GM18909 (cell line): ENCODE measurements at regions not wholly inside any gene's neighbourhood (a gene's known extent, or its start where the extent isn't known, plus 50 kb on each side); places are given as distances from the start of the nearest gene placed in this dataset.
"Not testable (repeated sequence)": the region's sequence is repeated elsewhere in the genome, so short reads cannot be mapped to it uniquely, and the experiment has no call there.

Experiments
- ATAC-seq: cut with Tn5 transposase; IDR thresholded peaks from one replicate; pipeline ENCODE4 v1.9.1; 2021; ENCODE audit warnings: mild to moderate bottlenecking; ENCODE audit not compliant: unreplicated experiment, poor library complexity

GRCh38 chr22:46039535-46039934, 62.6 kb upstream of the WNT7B start:
- no peak for ATAC-seq

DNA sequence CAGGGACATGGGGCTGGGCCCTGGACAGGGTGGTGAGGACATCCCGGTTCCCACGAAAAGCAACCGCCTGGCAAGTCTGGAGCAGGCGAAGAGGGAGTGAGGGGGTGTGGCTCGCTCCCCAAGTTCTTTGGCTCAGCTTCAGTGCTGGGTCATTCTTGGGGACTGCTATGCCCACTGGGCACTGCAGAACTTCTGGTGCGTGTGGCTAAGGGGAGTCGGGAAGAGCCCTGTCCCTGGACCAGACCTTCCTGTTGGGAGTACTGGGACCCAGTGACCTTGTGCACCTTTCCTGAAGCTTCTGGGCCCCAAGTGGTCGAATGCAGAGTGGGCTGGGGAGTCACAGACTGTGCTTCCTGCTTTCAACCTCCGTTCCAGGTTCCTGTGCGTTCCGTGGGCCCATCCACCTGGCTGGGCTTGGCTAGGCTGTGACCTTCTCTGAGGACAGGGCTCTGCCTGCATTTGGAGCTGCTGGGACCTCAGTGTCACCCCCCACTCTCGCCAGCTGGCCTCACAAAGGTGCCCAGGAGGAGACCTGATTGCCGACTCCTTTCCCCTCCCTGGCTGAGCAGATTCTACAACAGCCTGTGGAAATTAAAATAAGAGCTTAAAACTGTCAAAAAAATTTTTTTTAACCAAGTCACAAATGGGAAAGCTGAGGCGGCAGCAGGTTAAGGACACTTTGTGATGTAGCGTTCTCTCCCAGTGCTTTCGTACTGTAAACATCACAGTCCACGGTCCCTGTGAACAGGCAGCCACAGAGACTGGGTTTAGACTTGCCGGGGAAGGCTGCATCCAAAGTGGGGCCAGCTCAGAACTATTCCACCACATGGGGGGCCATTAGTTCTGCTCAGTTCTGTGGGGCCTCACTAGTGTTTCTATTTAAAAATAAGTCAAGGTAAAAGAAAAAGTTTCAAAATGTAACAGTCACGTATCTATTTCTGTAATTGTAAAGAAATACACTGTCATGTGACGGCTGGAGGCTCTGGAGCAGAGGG, 63.8 kb upstream of the WNT7B start:
- ATAC-seq = no peak

DNA sequence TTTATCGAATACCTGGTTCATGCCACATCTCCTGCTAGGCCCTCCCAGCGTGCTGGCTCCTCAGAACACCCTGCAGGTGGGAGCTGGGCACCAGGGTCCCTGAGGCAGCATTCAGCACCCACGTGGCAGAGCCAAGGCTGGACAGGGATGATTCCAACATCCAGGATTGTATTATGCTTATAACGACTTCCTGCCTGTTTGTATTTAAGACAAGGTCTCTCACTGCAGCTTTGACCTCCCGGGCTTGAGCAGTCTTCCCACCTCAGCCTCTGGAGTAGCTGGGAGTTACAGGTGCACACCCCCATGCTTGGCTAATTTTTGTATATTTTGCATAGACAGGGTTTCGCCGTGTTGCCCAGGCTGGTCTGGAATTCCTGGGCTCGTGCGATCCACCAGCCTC, 64.7 kb upstream of the WNT7B start:
- ATAC-seq = no peak

GRCh38 chr22:46042786-46043185, 65.8 kb upstream of the WNT7B start:
- no peak for ATAC-seq

- ATAC-seq = no peak
Measured at GRCh38 chr22:46043339-46043738, 66.4 kb upstream of the WNT7B start.

- no peak for ATAC-seq
Measured at GRCh38 chr22:46043816-46044620, 67.1 kb upstream of the WNT7B start.

GRCh38 chr22:46044621-46045458, 67.9 kb upstream of the WNT7B start:
- no peak for ATAC-seq

- no peak for ATAC-seq
Measured at GRCh38 chr22:46045459-46046298, 68.7 kb upstream of the WNT7B start.

DNA sequence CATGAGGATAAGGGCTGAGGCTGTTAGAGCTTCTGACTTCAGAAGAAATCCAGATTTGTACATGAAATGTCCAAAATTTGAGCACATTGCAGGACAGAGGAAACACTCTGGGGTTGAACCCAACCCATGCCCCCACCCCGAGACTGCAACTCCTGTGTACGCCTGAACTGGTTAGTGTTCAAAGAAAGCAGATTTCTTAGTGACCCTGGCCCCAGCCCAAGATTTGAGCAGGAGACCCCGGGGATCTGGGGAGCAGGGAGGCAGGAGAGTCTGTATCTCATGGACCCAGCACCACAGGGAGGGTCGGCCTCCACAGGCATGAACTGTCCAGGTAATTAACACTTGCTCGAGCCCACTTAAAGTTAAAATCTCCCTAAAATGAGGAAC, 69.3 kb upstream of the WNT7B start:
- ATAC-seq = no peak

DNA sequence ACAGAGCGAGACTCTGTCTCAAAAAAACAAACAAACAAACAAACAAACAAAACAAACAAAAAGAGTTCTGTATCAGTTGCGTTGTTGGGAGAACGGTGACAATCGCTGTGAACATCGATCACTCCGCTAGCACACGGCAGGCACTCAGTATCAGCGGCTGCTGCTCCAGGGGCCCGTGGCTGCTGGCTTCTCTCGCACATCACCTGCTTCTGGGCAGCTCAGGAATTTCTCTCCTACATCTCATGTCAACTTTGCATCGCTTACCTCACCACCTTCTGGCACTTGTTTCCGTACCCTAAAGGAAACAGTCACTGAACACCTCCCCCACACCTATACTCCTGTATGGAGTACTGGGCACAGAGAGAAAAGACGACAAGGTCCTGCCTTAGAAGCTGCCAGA, 70.3 kb upstream of the WNT7B start:
- no peak for ATAC-seq

DNA sequence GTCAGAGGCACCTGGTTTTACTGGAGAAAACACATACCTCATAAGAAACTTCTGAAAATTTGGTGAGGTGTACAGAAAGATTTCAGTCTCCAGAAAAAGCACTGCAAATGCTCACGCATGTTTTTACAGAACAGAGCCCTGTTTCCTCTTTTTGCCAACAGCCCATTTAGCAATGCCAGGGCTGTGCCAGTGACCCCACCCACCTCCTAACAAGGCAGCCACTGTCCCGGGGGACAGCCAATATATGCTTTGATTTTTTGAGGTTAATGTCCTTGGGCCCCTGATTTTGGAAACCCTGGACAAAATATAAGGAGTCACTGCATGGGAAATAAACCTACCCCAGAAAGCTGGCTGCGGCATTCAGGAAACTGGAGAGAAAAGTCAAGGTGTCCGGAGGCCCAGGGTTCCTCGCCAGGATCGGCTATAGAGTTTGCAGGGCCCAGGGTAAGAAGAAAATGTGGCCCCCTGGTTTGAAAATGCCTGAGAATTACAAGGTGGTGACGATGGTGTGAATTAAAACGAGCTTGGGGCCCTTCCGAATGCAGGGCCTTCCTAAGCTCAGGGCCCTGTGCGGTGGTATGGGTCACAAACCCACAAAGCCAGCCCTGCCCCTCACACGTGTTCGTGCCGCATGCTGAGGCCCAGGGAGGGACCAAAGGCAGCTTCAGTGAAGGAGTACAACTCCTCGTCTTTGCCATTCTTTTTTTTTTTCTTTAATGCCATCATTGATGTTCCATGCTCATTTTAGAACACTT, 71.1 kb upstream of the WNT7B start:
- ATAC-seq = no peak

- not testable (repeated sequence) for ATAC-seq
Measured at GRCh38 chr22:46048661-46049060, 71.7 kb upstream of the WNT7B start.

DNA sequence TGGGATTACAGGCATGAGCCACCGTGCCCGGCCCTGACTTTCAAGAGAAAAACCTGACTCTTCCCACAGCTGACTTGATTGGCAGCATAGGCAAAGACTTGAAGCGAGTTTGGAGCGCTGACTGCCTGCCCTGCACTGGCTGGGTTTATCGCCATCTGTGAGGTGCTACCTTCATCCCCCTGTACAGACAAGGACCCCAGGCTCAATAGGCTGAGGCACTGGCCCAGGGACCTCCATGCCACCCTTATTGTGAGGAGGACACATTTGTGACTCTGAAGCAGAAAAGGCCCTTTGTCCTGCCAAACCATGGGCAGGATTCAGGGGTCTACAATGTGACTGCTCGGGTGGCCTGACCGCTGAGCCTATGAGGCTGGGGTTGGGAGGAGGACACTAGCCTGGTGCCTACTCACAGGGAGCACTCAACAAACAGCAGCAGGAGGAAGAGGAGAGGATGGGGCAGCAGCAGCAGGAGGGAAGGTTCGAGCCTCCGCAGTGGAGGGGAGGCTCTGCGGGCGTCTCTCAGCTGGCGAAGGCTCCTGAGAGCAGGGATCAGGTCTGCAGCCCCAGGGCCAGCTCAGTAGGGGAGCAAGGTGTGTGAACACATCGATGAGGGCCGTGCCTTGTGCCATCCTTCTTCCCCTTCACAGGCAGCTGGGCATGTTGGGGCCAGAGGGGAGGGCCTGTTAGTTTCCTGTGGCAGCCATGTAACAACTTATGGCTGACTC, 72.9 kb upstream of the WNT7B start:
- ATAC-seq = no peak

DNA sequence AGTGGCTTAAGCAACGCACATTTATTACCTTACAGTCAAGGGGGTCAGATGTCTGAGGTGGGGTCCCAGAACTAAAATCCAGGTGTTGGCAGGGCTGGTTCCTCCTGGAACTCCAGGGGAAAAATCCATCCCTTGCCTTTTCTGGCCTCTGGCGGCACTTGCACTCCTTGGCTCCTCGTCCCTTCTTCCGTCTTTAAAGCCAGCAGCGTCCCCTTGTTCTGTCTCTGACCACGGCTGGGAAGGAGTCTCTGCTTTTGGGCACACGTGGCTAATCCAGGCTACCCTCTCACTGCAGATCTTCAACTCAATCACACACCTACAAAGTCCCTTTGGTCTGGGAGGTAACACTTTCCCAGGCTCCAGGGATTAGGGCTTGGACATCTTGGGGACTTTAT, 73.5 kb upstream of the WNT7B start:
- ATAC-seq = no peak

- no peak for ATAC-seq
Measured at GRCh38 chr22:46050916-46051614, 74.1 kb upstream of the WNT7B start.

DNA sequence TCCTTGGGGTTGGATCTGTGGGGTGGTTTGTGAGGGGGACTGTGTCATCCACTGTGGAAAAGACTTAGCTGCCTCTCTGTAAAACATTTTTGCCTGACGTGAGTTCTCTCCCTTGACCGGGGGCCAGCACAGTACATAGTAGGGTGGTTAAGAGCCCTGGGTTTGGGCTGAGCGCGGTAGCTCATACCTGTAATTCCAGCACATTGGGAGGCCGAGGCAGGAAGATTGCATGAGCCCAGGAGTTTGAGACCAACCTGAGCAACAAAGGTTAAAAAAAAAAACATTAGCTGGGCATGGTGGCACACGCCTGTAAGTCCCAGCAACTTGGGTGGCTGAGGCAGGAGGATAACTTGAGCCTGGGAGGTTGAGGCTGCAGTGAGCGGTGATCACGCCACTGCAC, 74.7 kb upstream of the WNT7B start:
- no peak for ATAC-seq

DNA sequence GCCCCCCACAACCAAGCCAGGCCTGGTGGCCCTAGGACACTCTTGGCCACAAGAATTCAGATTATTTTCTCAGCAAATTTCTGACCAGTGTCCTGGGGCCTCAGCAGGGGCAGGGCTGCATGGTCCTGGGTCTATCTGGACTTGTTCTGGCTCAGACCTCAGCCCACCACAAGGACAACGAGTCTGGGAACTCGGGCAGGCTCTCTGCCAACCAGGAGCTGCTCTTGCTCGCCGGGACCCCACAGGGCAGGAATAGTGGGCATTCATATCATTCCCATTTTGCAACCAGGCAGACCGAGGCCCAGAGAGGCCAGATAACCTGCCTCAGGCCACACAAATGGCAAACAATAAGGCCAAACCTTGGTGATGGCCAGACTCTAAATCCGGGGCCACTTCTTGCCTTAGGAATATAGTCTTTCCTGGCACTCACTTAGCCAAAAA, 75.4 kb upstream of the WNT7B start:
- ATAC-seq = no peak
